NCI-H446 (cell line): ENCODE measurements at regions not wholly inside any gene's neighbourhood (a gene's known extent, or its start where the extent isn't known, plus 50 kb on each side); places are given as distances from the start of the nearest gene placed in this dataset.
A peak's percentile ranks its signal among the peaks of the same experiment; 100 is the strongest.
"Not testable (repeated sequence)": the region's sequence is repeated elsewhere in the genome, so short reads cannot be mapped to it uniquely, and the experiment has no call there.

Experiments used
- DNase-seq, 2 experiments: peaks; one replicate each; lab custom pipeline; 2025; lab: John Stamatoyannopoulos, UW

DNA sequence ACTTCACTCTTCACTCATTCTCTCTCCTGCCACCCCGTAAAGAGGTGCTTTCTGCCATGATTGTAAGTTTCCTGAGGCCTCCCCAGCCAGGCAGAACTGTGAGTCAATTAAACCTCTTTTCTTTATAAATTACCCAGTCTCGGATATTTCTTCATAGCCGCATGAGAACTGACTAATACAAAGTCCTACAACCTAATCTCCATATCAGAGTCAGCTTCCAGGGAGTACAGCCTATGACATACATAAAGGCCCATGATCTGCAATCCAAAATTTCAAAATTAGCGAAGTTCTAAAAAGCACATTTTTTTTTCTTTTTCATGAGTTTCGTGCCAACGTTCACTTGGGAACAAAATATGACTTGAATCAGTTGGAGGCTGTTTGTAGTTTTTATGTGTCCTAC, 256.9 kb upstream of the DUSP10 start:
- DNase-seq, result no peak

DNA sequence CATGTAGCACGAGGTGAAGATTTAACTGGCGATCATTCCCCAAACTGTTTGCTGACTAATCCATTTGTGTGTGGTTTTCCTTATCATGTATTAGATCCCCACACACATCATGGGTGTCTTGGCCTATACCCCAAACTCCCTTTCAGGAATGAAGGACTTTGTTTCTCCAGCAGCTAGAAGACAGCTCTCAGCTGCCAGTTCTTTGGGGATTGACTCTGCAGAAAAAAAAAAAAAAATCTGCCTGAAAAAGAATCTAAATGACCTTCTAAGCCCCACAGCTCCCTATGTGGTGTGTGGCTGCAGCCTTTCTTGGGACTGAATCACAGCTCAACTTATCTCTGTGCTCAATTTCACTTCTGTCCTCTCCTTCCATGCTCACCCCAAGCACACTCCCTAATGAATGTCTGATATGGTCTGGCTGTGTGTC, 256.3 kb upstream of the DUSP10 start:
- no peak for DNase-seq

DNA sequence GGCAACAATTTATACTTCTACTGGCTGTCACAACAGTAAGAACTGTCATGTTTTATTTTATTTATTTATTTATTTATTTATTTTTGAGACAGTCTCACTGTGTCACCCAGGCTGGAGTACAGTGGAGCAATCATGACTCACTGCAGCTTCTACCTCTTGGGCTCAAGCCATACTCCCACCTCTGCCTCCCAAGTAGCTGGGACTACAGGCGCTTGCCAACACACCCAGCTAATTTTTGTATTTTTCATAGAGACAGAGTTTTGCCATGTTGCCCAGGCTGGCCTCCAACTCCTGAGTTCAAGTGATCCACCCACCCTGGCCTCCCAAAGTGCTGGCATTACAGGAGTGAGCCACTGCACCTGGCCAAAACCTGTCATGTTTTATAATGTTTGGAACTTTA, 255.1 kb upstream of the DUSP10 start:
- DNase-seq, result peak; percentile 11 to 60

DNA sequence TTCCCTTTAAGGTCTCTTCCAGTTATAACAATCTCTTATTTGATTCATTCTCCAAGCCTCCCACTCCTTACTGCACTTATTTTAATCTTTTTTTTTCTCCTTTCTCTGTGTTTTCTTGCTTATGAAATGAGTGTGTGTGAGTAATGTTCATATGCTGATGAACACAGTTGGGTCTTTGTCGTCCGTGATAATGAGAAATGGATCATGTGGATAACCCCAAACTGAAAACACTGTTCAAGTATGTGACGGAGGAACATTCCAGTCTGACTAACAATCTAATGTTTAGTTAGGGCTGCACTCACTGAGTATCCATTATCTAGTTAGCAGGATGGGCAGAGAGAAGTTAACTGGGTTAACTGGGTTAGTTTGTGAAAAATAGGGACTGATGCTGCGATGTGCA, 253.1 kb upstream of the DUSP10 start:
- DNase-seq, result no peak

DNA sequence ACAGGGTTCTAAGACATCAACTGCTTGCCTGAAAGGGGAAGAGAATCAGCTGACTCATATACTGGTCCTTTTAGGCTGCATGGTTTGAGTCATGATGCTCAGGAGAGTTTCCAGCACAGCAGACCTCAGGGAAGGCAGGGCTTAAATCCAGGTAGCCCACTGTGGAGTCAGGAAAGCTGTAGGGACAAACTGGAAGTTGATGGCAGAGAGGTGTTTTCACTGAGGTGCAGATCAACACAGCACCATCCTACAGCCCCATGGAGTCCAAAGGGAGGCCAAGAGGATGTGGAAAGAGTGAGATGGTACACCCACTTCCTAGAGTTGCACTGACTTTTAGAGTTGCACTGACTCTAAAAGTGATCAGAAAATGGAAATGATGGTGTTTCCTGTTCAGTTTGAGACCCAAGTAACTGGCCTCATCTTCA, 252.4 kb upstream of the DUSP10 start:
- DNase-seq, result no peak

DNA sequence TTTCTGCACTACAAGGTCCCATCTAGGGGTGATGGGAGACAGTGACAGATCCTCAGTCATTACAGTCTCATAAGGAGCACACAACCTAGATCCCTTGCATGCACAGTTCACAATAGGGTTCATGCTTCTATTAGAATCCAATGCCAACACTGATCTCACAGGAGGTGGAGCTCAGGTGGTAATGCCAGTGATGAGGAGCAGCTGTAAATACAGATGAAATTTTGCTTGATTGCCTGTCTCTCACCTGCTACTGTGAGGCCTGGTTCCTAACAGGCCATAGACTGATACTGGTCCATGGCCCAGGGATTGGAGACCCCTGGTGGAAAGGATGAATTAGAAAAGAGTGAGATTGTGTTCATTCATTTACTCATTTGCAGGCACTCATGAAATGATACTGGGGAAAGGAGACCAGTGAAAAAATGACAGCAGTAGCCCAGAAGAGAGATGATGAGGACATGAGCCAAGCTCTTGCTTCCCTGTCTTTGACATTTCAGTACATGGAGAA, 251.6 kb upstream of the DUSP10 start:
- no peak for DNase-seq

DNA sequence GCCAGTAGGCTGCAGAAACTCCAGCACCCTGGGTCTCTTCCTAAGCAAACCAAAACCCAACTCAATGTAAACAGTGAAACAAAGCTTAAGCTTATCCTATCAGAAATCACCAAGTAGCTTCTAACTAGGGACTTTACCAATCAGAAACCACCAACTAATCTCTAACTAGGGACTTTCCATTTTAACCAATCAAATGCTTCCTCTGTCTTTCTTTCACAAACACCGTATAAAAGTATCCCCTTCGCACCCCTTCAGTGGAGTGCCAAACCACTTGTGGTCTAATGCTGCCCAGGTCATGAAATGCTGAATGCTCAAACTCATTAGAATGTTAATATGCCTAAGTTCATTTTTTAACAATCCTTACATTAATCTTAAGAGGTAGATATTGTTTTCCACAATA, 250.5 kb upstream of the DUSP10 start:
- DNase-seq, result no peak

DNA sequence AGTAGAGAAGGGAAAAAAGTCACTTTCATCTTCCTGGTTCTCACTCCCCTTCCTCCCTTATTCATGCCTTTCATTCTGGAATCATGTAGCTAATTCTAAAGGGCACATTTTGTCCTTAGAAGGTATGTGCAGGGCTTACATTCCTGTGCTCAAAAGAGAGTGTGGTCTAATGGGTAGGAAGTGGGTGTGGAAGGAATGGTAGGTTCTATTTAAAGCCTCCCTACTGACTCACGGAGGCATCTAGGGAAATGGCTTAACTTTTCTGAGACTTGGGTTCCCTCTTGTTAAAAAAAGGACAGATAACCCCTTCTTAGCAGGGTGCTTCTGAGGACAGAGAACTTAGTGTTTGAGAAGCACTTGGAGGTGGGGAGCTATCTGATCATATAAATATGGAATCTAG, 249.3 kb upstream of the DUSP10 start:
- no peak for DNase-seq

DNA sequence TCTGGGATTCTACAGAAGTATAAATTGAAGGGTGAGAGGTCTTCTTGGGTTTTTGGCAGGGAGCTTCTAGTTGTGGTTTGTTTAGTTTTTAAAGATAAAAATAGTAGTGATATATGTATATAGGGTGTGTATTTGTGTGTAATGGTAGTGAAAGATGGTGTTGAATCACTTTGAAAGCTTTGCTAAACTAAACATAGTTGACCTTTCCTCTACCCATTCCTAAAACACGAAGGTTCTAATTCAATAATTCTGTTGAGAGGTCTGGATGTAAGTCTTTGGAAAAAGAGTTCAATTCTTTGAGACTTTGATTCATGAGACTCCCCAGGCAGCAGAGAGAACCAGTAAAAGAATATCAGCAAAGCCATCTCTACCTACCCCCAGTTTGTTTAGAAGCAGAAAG, 247.9 kb upstream of the DUSP10 start:
- DNase-seq, result no peak

DNA sequence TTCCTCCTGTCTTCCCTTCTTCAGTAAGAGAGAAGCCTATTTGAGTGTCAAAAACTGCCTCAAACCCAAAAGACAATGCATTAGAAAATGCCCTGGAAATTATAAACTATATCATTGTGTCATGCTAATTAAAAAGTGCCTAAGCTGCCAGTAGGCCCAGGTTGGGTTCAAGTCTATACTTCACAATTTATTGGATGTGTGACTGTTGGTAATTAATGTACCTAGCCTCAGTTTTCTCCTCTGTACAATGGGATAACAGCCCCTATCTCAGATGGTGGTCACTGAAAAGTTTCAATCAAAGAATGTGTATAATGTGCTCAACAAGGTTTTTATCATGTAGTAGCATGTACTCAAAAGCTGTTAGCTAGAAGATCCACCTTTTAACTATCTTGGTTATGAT, 246.9 kb upstream of the DUSP10 start:
- no peak for DNase-seq

DNA sequence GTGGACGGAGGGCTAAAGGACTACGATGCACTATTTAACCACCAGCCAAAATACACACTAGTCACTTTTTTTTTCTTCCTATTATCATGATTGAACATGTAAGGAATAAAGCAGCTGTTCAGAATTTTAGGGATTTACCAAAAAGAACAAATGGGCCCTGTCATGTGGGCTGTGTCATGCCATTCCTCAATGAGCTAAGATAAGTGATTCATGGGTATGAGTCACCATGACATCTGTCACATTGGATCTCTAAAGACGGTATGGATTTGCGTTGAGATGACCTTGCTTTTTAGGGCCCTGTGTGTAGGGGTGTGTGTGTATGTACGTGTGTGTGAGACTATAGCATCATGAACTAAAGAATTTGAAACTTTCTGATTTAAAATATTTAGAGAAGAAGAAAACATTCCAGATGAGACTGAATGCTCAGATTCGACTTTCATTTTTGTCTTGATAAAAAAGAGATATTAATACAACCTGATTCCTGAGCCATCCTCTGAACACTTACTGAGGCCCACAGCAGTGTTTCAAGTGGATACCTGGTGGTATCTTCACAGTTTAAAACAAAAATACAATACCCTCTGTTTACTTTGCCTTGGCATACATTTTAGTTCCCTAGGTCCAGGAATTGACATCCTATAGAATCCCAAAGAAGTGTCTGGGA, 246.1 kb upstream of the DUSP10 start:
- DNase-seq, result peak; percentile 23 to 86

DNA sequence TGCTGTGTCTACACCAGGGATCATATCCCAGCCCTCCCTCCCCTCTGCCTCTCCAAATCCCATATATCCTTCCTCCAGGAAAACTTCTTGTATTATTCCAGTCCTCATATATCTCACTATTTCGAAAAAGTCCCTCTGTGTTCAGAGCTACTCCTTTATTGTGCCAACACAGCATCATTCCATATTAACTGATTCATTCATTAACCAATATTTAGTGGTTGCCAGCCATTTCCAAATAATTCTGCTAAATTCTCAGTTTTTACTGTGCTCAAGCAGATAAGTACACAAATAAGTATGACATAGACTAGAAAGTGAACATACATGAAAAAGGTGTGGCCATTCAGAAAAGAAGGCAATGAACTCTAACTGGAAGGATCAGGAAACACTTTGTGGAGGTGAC, 241.6 kb upstream of the DUSP10 start:
- no peak for DNase-seq

DNA sequence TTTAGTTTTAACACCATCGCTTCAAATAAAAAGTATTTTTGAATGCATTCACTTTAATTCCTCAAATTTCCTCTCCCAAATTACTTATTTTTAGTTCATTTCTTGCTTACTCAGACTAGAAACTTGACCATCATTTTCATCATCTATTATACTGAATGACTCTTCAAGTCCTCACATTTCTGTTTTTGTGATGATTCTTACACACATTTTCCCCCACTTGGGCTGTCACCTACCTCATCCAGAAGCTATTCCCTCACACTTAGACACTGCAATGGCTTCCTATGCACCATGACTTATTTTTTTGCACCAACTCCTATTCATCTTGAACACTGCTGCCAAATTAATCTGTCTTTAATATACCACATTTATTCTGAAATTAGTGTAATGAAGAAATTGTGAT, 239.6 kb upstream of the DUSP10 start:
- no peak for DNase-seq

DNA sequence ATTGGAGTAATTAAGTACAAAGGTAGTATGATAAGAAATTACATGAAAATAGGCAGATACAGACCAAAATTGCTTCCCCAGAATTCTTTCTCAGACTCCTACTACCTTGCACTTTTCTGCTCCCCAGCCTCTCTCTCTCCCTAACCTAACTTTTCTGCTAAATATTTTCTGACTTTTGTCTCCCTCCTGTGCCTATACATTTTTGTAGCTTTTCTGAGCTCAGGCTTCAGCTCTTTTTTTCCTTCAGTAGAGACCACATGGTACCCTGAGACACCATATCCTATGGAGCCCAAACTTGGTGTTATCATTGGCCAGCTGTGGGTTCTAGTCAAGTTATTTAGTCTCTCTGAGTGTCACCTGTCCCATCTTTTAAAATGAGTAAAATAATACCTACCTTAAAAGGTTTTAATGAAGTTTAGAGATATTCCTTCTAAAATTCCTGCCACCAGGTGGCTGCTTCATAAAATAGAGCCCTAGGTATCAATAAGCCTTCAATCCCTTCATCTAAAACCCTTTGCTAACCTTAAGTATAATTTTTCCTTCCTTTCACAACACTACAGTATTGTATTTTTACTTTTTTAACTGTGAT, 237.6 kb upstream of the DUSP10 start:
- DNase-seq, result no peak

DNA sequence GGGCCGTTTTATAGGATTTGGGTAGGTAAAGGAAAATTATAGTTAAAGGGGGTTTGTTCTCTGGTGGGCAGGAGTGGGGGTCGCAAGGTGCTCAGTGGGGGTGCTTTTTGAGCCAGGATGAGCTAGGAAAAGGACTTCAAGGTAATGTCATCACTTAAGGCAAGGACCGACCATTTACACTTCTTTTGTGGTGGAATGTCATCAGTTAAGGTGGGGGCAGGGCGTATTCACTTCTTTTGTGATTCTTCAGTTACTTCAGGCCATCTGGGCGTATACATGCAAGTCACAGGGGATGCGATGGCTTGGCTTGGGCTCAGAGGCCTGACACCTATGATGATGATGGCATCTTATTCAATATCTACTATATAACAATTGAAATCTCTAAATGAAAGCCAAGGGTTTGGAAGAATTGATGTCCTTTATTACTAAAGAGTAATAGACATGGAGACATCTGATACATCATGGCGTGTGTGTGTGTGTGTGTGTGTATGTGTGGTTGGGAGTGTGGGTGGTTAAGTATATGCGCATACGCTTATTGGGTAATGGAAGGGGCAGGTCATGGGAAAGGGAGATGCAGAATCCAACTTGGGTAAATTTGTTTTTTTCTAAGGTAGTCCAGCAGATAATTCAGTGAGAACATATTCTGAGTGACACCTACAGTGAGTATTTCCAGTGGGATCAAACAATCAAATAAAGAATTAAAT, 236.9 kb upstream of the DUSP10 start:
- not testable (repeated sequence) for DNase-seq

DNA sequence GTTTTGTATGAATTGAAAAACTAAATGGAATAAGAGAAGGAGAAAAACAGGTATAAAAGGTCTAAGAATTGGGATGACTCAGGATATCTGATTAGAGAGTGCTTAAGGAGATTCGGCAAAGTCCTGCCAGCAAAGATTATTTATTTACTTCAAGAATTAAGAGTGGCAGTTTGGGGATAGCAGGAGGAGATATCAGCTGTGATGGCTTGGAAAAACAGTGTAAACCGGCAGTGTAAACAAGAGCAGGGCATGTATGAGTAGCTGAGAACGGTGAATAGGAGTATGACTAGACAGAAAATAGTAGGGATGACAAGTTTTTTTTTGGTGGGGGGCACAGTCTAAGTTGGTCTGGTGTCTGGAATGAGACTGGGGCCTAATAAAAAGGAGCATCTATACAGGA, 231.9 kb upstream of the DUSP10 start:
- not testable (repeated sequence) for DNase-seq

DNA sequence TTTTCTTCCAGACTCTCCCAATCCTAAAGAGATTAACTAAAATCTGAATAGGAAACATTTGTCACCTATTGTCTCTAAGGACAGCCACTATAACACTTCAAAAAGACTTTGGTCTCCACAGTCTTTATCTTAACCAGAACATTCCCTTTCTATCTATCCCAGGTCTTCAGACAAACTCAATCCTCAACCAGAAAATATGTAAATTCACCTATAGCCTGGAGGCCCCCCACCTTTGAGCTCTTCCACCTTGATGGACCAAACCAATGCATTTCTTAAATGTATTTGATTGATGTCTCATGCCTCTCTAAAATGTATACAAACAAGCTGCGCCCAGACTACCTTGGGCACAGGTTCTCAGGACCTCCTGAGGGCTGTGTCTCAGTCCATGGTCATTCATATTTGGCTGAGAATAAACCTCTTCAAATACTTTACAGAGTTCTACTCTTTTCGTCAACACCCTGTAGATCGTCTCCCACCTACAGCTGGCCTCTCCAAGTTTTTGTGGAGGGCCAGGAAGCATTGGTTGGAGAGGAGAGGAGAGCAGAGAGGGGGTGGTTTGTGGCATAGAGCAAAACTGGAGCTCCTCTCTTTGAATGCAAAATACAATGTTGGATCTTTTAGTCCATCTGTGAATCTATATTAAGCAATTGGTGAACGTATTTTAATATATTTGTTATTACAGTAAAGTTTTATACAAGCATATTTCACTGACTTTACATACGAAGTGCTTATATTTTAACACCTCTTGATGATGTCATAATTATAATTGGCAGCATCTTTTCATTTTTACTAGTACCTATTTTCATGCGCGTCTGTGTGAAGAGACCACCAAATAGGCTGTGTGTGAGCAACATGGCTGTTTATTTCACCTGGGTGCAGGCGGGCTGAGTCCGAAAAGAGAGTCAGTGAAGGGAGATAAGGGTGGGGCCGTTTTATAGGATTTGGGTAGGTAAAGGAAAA, 230.7 kb upstream of the DUSP10 start:
- DNase-seq, result no peak

DNA sequence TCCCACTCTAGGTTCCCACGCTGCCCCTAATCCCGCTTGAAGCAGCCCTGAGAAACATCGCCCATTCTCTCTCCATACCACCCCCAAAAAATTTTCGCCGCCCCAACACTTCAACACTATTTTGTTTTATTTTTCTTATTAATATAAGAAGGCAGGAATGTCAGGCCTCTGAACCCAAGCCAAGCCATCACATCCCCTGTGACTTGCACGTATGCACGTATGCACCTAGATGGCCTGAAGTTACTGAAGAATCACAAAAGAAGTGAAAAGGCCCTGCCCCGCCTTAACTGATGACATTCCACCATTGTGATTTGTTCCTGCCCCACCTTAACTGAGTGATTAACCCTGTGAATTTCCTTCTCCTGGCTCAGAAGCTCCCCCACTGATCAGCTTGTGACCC, 229.1 kb upstream of the DUSP10 start:
- DNase-seq, result not testable (repeated sequence)

DNA sequence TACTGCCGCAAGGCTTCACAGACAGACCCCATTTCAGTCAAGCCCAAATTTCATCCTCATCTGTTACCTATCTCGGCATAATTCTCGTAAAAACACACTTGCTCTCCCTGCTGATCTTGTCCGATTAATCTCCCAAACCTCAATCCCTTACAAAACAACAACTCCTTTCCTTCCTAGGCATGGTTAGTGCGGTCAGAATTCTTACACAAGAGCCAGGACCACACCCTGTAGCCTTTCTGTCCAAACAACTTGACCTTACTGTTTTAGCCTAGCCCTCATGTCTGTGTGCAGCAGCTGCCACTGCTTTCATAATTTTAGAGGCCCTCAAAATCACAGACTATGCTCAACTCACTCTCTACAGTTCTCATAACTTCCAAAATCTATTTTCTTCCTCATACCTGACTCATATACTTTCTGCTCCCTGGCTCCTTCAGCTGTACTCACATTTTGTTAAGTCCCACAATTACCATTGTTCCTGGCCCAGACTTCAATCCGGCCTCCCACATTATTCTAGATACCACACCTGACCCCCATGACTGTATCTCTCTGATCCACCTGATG, 227.5 kb upstream of the DUSP10 start:
- not testable (repeated sequence) for DNase-seq

DNA sequence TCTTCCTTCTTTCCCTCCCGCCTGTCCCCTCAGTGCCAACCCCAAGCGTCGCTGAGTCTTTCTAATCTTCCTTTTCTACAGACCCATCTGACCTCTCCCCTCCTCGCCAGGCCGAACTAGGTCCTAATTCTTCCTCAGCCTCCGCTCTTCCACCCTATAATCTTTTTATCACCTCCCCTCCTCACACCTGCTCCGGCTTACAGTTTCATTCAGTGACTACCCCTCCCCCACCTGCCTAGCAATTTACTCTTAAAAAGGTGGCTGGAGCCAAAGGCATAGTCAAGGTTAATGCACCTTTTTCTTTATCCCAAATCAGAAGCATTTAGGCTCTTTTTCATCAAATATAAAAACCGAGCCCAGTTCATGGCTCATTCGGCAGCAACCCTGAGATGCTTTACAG, 225.6 kb upstream of the DUSP10 start:
- not testable (repeated sequence) for DNase-seq

DNA sequence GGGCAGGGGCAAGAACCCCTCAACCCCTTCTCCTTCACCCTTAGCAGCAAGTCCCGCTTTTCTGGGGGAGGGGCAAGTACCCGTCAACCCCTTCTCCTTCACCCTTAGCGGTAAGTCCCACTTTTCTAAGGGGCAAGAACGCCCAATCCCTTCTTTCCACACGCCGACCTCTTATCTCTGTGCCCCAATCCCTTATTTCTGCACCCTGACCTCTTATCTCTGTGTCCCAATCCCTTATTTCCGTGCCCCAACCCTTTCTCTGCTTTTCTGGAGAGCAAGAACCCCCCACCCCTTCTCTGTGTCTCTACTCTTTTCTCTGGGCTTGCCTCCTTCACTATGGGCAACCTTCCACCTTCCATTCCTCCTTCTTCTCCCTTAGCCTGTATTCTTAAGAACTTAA, 225.0 kb upstream of the DUSP10 start:
- not testable (repeated sequence) for DNase-seq

DNA sequence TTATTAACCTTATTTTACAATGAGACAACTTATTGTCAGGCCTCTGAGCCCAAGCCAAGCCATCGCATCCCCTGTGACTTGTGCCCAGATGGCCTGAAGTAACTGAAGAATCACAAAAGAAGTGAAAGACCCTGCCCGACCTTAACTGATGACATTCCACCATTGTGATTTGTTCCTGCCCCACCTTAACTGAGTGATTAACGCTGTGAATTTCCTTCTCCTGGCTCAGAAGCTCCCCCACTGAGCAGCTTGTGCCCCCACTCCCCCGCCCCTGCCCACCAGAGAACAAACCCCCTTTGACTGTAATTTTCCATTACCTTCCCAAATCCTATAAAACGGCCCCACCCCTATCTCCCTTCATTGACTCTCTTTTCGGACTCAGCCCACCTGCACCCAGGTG, 224.0 kb upstream of the DUSP10 start:
- not testable (repeated sequence) for DNase-seq
